ENCODE measurements at regions not wholly inside any gene's neighbourhood (a gene's known extent, or its start where the extent isn't known, plus 50 kb on each side); places are given as distances from the start of the nearest gene placed in this dataset.

- no peak for DNase-seq
Measured at GRCh38 chr2:111704246-111704645, 179.7 kb downstream of the ANAPC1 start.

GRCh38 chr2:111705239-111705638 lies 178.8 kb downstream of the ANAPC1 start:
- no peak for DNase-seq

GRCh38 chr2:111705711-111706336 lies 178.2 kb downstream of the ANAPC1 start:
- DNase-seq, result no peak

GRCh38 chr2:111706481-111707001 lies 177.5 kb downstream of the ANAPC1 start:
- DNase-seq, result no peak

- no peak for DNase-seq
Measured at GRCh38 chr2:111707700-111708099, 176.3 kb downstream of the ANAPC1 start.

- no peak for DNase-seq
Measured at GRCh38 chr2:111708476-111709180, 175.4 kb downstream of the ANAPC1 start.

- DNase-seq, result no peak
Measured at GRCh38 chr2:111709321-111709720, 174.7 kb downstream of the ANAPC1 start.

GRCh38 chr2:111710085-111710484 lies 173.9 kb downstream of the ANAPC1 start:
- no peak for DNase-seq

GRCh38 chr2:111710613-111711012 lies 173.4 kb downstream of the ANAPC1 start:
- DNase-seq, result no peak

- DNase-seq, result no peak
Measured at GRCh38 chr2:111711270-111711669, 172.7 kb downstream of the ANAPC1 start.

GRCh38 chr2:111712361-111712760 lies 171.6 kb downstream of the ANAPC1 start:
- DNase-seq, result no peak

- no peak for DNase-seq
Measured at GRCh38 chr2:111712940-111713515, 171.0 kb downstream of the ANAPC1 start.

- DNase-seq, result no peak
Measured at GRCh38 chr2:111715987-111716904, 167.7 kb downstream of the ANAPC1 start.

- no peak for DNase-seq
Measured at GRCh38 chr2:111716905-111717775, 166.9 kb downstream of the ANAPC1 start.

All from activated T-cell treated with anti-CD3 and anti-CD28 coated beads for 4 hours (primary cell).